ENCODE measurements at regions not wholly inside any gene's neighbourhood (a gene's known extent, or its start where the extent isn't known, plus 50 kb on each side); places are given as distances from the start of the nearest gene placed in this dataset.

- no peak for DNase-seq
These were observed 1451.2 kb downstream of the BRD1 start for GRCh38 chr22:48376428-48376827.

- no peak for DNase-seq
These were observed 1454.0 kb downstream of the BRD1 start for GRCh38 chr22:48373626-48374173.

GRCh38 chr22:48372390-48372789 is 1455.3 kb downstream of the BRD1 start:
- no peak for DNase-seq

DNA sequence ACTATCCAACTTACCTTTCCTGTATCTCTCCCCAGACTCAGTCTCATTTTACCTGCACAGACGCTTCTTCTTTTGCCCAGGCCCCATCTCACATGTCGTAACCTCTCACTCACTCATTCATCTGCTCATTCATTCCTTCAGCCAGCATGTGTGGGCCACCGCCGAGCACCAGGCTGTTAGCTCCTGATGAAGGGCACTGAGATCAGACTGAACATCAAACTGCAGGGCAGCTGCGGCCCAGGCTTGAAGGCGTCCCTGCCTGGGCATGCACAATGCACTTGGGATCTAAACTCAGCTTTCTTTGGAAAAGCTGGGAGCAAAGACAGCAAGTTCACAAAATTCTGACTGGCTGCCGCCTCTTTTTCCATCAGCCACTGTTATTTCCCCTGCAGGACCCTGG is 1456.3 kb downstream of the BRD1 start:
- no peak for DNase-seq

DNA sequence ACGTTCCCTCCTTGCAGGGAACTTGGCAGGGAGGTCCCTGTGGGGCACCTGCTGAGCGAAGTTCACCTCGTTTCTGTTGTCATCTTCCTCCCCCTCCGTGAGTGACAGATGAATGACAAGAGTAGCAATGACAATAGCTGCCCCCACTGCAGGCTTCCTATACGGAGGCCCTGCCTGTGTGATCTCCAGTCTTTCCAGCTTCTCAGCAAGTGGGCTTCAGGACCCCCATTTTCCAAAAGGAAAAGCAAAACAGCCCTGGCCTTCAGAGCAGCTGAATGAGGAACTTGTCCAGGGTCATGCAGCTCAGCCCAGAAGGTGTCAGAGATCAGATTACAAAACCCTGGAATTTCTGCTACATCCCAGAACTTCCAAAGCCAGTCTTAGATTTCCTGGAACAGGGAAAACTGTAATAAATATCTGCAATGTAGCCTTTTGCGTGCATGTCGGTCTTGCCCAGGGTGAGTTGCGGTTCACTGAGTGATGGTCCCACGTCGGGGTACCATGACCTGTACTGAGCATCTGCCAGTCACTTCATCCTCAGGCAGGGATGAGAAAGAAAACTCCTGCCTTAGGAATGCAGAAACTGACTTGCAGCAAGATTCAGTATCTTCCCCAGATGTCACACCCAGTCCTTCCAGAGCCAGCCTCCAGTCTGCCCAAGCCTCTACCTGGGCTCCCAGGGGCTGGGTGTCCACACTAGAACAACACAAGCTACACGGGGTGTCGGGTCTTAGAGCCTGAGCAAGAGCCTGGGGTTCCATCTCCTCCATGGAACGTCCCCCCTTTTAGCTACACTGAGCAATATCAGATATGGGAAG is 1457.0 kb downstream of the BRD1 start:
- DNase-seq: no peak

DNA sequence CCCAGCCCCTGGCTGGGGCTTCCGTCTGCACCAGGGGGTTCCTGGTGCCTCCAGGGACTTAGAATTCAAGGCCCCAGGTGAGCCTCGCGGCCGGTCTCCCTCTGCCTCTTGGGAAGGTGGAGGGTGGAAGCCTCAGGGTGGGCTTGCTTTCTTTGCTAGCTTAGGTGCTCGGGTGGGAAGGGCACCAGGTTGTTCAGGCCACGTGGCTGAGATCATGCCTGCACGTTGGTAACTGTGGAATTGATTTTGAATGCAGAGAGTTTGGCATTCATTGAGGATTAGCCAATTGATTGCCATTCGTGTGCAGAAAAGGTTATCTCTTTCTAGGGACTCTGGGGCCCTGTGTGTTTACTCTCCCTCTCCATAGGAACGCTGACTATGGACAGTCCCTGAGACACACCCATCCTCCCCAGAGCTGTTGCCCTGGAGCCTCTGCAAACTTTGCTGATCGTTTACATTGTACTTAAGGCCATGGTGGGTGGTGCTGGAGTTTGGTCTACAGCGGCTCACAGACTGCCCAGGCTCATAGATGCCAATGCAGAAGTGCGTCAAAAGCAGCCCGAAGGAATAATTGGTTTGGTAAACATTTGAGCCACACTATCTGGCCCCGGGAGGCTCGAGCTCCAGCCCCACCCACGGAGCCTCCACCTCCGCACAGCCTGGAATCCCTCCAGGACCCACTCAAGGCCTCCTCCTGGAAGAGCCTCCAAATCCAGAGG is 1457.7 kb downstream of the BRD1 start:
- no peak for DNase-seq

GRCh38 chr22:48368975-48369525 is 1458.6 kb downstream of the BRD1 start:
- no peak for DNase-seq

- no peak for DNase-seq
These were observed 1459.9 kb downstream of the BRD1 start for GRCh38 chr22:48367731-48368130.

DNA sequence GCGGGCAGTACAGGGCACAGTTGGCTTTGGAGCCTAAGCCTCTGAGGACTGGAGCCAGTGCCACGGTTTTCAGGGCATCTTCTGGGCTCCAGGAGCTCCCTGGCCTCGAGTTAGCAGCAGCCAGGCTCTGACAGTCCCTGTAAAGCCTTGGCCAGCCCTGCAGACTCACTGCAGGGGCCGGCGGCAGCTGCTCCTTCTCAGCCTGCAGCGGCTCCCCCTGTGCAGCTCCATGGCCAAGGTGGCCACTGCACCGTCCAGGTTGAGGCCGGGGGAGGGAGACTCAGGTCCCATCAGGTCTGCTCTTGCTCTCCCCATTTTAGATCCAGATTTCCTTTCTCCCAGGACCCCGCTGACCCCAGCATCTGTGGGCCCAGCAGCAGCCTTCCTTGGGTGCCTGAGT is 1461.1 kb downstream of the BRD1 start:
- no peak for DNase-seq

GRCh38 chr22:48366056-48366455 is 1461.6 kb downstream of the BRD1 start:
- no peak for DNase-seq

GRCh38 chr22:48365386-48365785 is 1462.3 kb downstream of the BRD1 start:
- DNase-seq: no peak

DNA sequence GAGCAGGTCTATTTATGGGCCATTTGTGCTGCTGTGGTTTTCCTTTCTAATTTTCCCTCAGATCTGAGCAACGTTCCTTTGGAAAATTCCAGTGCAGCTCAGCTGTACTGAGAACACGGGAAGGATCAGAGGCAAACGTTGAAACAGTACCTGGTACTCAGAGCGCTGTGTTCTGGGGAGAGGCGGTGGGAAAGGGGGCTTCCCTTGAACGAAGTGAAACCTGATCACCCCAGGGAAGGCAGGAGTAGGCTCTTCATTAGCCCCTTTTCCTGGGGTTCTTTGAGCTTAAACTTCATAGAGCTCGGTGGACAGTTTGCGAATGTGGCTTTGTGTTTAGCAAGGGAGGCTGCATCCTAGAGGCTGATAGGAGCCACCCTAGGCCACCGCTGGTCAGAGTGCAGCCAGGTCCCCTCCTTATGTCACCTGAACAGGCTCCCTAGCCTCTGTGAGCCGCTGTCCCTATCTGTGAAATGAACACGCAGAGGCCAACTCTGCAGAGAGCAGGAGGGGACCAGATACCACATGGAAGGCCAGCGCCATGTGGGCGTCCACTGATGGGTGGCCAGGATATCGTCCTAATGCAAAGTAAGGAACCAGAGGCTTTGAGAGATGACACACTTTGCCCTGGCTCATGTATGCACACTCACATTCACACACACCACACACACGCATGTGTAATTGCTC is 1464.8 kb downstream of the BRD1 start:
- no peak for DNase-seq

DNA sequence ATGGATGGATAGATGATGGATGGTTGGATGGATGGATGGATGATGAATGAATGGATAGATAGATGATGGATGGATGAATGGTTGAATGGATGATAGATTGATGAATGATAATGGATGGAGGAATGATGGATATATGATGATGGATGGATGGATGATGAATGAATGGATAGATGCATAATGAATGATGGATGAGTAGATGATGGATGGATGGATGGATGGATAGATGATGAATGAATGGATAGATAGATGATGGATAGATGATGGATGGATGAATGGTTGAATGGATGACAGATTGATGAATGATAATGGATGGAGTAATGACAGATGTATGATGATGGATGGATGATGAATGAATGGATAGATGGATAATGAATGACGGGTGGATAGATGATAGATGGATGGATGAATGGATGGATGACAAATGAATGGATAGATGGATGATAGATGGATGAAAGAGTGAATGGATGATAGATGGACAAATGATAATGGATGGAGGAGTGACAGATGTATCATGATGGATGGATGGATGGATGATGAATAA is 1466.5 kb downstream of the BRD1 start:
- DNase-seq: no peak

DNA sequence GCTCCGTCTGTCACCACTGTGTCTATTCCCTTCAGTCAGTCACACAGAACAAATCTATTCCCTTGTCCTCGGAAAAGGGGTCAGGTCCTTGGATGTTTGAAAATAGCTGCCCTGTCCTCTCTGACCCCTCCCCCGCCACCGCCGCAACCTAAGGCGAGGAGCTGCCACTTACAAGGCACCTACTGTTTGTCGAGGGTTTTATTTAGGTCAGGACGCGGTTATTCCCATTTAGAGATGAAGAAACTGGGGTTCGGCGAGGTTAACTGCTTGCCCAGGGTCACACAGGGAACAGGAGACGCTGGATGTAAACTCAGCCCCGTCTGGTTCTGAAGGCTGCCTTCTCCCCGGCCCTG is 1468.1 kb downstream of the BRD1 start:
- no peak for DNase-seq

GRCh38 chr22:48358886-48359612 is 1468.6 kb downstream of the BRD1 start:
- no peak for DNase-seq

DNA sequence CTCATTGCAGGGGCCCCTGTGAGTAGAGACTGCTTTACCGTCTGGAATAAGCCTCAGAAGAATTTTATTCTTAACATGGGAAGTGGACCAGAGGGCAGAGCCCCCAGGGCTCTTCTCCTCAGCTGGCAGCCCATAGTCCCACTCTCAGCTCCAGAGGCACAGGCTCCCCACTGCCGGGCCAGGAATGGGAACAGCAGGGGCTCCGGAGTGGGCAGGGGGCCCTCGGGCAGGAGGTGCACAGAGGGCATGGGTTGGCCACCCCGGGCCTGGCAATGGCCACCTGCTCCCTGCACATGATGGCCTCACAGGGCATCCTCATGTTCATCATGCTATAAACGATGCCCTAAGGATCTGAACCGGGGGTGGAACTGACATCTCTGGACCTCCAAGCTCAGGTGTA is 1469.7 kb downstream of the BRD1 start:
- no peak for DNase-seq

DNA sequence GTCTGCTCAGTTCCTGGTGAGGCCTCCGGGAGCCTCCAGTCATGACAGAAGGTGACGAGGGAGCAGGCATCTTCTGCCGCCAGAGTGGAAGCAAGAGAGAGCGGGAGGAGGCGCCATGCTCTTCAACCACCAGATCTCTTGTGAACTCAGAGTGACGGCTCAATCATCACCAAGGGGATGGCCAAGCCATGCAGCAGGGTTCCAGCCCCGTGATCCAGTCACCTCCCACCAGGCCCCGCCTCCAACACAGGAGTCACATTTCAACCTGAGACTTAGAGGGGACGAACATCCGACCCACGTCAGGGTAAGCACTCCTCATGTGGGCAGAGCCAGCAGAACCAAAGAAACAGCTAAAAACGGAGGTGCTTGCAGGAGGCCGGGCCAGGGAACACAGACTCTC is 1470.5 kb downstream of the BRD1 start:
- no peak for DNase-seq

- DNase-seq: no peak
These were observed 1470.9 kb downstream of the BRD1 start for GRCh38 chr22:48356731-48357130.

GRCh38 chr22:48354096-48354495 is 1473.6 kb downstream of the BRD1 start:
- no peak for DNase-seq

- DNase-seq: no peak
These were observed 1474.3 kb downstream of the BRD1 start for GRCh38 chr22:48353116-48353947.
